AG04449 (cell line): ENCODE measurements at regions not wholly inside any gene's neighbourhood (a gene's known extent, or its start where the extent isn't known, plus 50 kb on each side); places are given as distances from the start of the nearest gene placed in this dataset.

Experiments used
- CTCF ChIA-PET: fragments of 350-600 bp; formaldehyde crosslinking; extraction: SDS; loops from one replicate; lab custom pipeline; 2021; ENCODE audit warnings: antibody characterized with exemption; lab: Yijun Ruan, JAX
- POLR2A ChIA-PET: fragments of 400-600, 350-600 bp; formaldehyde crosslinking; extraction: SDS; loops from one replicate; lab custom pipeline; 2020; ENCODE audit warnings: antibody characterized with exemption, inconsistent platforms; lab: Yijun Ruan, JAX
- DNase-seq: peaks from one replicate; pipeline ENCODE4 v3.0.0-alpha.2; 2010; ENCODE audit warnings: low read depth, low spot score
- H3K4me3 ChIP-seq: 2 replicates; pipeline ENCODE4 v1.5.1; 2011; ENCODE audit warnings: low read depth, mild to moderate bottlenecking, control low read depth, low read length
- TF ChIP-seq, protein P1 (sequence below): IDR thresholded peaks from one replicate; pipeline ENCODE4 v1.5.1; 2011; ENCODE audit warnings: mild to moderate bottlenecking, moderate library complexity, low read length, control low read depth, inconsistent platforms; ENCODE audit not compliant: insufficient read depth; ENCODE audit errors: missing control alignments

DNA sequence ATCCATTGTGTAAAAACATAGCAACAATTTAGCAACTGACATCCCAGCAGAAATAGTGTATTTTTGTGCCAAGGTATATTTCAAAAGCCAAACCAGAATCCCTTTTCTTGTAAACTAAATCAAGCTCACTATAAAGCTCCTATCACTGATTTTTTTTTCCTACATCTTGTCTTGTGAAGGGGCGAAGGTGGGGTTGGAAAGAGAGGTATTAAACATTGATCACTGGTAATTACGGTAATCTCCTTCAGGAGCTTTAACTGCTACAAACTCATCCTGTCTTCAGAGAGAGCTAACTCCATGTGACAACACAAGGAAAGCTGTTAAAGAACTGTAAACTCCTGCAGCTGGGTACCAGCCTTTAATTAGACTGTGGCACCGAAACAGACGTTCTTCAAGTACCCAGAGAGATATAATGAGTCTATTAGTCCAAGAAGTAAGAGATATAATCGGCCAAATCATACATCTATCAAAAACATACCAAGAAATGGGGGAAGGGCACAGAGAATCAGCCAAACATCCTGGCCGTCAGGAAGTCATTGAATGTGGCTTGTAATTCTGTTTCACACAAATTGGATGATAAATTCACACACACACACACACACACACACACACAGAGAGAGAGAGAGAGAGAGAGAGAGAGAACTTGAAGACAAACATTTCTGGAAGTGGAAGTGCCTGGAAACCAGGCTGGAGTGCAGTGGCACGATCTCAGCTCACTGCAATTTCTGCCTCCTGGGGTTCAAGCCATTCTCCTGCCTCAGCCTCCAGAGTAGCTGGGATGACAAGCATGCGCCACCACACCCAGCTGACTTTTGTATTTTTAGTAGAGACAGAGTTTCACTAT is 111.9 kb upstream of the PPARGC1A start:
- TF ChIP-seq, protein P1, sequence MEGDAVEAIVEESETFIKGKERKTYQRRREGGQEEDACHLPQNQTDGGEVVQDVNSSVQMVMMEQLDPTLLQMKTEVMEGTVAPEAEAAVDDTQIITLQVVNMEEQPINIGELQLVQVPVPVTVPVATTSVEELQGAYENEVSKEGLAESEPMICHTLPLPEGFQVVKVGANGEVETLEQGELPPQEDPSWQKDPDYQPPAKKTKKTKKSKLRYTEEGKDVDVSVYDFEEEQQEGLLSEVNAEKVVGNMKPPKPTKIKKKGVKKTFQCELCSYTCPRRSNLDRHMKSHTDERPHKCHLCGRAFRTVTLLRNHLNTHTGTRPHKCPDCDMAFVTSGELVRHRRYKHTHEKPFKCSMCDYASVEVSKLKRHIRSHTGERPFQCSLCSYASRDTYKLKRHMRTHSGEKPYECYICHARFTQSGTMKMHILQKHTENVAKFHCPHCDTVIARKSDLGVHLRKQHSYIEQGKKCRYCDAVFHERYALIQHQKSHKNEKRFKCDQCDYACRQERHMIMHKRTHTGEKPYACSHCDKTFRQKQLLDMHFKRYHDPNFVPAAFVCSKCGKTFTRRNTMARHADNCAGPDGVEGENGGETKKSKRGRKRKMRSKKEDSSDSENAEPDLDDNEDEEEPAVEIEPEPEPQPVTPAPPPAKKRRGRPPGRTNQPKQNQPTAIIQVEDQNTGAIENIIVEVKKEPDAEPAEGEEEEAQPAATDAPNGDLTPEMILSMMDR = no peak
- no peak overlapping the region for H3K4me3 ChIP-seq
- POLR2A ChIA-PET = no interaction called here
- no peak for DNase-seq
- CTCF ChIA-PET = no interaction called here

DNA sequence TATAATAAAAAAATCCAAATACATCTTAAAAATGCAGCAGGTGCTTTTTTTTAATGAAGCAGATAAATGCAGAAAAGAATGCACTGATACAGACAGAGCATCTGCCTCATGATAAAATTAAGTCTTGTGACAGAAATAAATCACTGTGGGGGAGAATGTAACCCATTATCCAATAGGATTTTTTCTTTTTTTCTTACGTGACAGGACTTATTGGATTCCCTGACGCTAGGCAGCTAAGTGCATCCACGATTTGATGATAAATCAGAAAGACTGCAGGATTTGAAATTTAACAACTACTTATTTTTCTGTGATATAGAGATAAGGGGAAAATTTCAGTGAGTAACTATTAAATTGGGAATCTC is 110.6 kb upstream of the PPARGC1A start:
- TF ChIP-seq, protein P1 = no peak
- ChIA-PET POLR2A (no interaction called here), CTCF (no interaction called here)
- DNase-seq = no peak
- no peak overlapping the region for H3K4me3 ChIP-seq

DNA sequence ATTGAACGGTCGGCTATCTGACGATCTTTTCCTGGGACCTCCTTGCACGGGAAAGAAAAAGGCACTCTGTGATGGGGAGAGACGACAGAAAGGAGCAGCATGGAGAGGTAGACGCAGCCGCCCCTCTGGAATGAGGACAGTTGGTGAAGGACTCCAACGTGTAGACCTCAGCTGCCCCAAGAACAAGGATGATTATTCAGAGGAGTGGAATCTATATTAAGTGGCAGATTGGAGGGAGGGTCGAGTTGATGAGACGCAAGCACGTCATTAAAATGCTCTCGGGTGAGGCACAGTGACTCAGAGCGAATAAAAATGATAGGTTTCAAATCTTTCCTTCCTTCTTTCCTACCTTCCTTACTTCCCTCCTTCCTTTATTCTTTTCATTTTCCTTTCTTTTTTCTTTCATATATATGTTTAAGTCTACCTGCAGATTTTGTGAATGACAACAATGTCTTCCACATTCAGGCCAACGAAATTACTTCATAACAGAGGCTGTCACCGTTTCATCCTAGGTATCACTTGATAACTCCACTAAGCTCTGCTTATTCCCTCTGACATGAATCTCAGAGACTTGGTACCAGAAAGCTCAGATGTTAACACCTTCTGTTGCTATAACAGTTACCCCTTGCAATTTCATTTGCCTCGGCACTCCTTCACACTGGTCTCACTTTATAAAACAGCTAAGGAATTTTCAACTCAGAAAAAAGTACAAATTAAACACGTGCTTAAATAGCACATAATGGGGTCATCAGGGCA is 110.0 kb upstream of the PPARGC1A start:
- ChIA-PET CTCF (no interaction called here), POLR2A (no interaction called here)
- TF ChIP-seq, protein P1 = no peak
- no peak for DNase-seq
- H3K4me3 ChIP-seq = no peak overlapping the region

DNA sequence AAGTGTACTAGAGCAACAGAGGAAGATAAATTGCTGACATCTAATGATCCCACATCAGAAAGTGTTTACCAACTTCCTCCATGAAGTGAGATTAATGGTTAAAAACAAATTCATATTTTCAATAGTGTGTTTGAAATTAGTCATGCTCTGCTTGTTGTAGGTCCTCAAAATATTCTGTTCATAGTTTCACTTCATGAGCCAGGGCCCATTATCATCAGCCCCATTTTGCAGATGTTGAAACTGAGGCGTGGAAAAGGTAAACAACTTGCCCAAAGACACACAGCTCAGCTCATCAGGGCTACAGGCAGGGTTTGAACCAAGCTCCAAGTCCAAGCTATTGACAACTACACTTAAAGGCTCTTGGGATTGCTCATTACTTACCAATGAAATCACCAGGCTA is 103.5 kb upstream of the PPARGC1A start:
- TF ChIP-seq, protein P1 = no peak
- CTCF ChIA-PET = no interaction called here
- DNase-seq = no peak
- POLR2A ChIA-PET = no interaction called here
- H3K4me3 ChIP-seq = no peak overlapping the region

DNA sequence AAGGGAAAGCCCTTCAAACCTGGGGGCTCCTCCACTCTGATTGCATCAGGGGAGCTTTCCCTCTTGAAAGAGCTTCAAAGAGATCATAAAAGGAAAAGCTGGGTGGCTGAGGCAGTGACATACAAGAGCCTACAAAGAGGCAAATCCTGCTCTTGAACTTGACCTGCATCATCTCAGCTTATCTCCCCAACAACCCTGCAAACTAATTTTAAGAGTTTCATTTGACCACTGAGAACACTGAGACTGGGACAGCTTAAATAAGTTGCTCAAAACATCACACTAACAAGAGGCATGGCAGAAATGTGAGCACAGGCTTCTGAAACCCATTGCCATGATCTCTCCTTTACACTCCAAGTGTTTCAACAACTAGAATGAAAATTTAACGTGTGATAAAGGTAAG is 101.6 kb upstream of the PPARGC1A start:
- POLR2A ChIA-PET = no interaction called here
- H3K4me3 ChIP-seq = no peak overlapping the region
- TF ChIP-seq, protein P1 = no peak
- DNase-seq = no peak
- CTCF ChIA-PET = no interaction called here

DNA sequence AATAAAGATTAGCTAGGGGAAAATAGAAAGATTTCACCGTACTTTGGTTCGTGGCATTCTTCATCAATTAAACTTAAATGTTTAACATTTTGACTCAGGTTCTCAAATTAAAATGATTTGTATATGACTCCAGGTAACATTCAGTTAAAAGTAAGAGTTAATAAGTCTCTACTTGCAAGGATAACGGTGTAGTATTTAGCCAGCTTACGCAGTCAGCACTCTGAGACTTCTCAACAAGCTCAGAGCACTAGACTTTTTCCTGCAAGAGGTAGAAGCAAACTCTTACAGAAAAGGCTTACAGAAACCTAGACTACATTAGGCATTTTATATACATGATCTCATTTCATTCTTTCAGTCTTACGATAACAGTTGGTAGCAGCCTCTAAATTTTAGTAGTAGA is 96.4 kb upstream of the PPARGC1A start:
- H3K4me3 ChIP-seq = no peak overlapping the region
- TF ChIP-seq, protein P1 = no peak
- CTCF ChIA-PET = no interaction called here

More for the DNA sequence above, 96.4 kb upstream of the PPARGC1A start:
- POLR2A ChIA-PET = no interaction called here
- DNase-seq = no peak
